Lower leg skin (tissue), 3 donors: ENCODE measurements at regions not wholly inside any gene's neighbourhood (a gene's known extent, or its start where the extent isn't known, plus 50 kb on each side); places are given as distances from the start of the nearest gene placed in this dataset.

Source experiments
- POLR2A ChIP-seq, 2 donors: fragments of 450-650 bp; IDR thresholded peaks; one replicate each; pipeline ENCODE4 v1.6.1; 2016 to 2017; ENCODE audit warnings: antibody characterized with exemption in 2 of 2, mild to moderate bottlenecking in 1 of 2, moderate library complexity in 1 of 2
- TF ChIP-seq, protein P1 (sequence below), 3 donors: fragments of 450-650 bp; IDR thresholded peaks; one replicate each; pipeline ENCODE4 v1.5.1; 2016; ENCODE audit warnings: antibody characterized with exemption in 3 of 3, mild to moderate bottlenecking in 3 of 3, moderate library complexity in 2 of 3

DNA sequence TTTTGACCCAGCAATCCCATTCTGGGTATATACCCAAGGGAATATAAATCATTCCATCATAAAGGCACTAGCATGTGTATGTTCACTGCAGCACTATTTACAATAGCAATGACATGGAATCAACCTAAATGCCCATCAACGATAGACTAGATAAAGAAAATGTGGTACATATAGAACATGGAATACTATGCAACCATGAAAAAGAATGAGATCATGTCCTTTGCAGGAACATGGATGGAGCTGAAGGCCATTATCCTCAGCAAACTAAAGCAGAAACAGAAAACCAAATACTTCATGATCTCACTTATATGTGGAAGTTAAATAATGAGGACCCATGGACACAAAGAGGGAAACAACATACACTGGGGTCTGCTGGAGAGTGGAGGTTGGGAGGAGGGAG is 58.0 kb upstream of the STARD3NL start:
- TF ChIP-seq, protein P1, sequence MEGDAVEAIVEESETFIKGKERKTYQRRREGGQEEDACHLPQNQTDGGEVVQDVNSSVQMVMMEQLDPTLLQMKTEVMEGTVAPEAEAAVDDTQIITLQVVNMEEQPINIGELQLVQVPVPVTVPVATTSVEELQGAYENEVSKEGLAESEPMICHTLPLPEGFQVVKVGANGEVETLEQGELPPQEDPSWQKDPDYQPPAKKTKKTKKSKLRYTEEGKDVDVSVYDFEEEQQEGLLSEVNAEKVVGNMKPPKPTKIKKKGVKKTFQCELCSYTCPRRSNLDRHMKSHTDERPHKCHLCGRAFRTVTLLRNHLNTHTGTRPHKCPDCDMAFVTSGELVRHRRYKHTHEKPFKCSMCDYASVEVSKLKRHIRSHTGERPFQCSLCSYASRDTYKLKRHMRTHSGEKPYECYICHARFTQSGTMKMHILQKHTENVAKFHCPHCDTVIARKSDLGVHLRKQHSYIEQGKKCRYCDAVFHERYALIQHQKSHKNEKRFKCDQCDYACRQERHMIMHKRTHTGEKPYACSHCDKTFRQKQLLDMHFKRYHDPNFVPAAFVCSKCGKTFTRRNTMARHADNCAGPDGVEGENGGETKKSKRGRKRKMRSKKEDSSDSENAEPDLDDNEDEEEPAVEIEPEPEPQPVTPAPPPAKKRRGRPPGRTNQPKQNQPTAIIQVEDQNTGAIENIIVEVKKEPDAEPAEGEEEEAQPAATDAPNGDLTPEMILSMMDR (IDR thresholded peaks at IDR 0.05): no peak
- TF ChIP-seq POLR2A (IDR thresholded peaks at IDR 0.05): no peak
